ENCODE measurements at regions not wholly inside any gene's neighbourhood (a gene's known extent, or its start where the extent isn't known, plus 50 kb on each side); places are given as distances from the start of the nearest gene placed in this dataset.

GRCh38 chr16:55954906-55955305 lies 79.7 kb upstream of the CES5A start:
- Mint-ChIP-seq H3K4me1 (no peaks in the 10 kb centered on the region), H3K27ac (no peak overlapping the region), H3K27me3 (peaks cover 10 to 19% of the 10 kb centered on the region in 2 donors), H3K36me3 (no peaks in the 10 kb centered on the region), H3K4me3 (no peak overlapping the region), H3K9me3 (peaks cover 3 to 10% (median 9%) of the 10 kb centered on the region in 3 donors)
- Histone ChIP-seq H3K36me3 (ENCODE audit: control insufficient read depth in 2 of 2, extremely low read depth in 1 of 2, insufficient read depth in 1 of 2, low read length in 1 of 2) (no peaks in the 10 kb centered on the region), H3K27ac (ENCODE audit: low read length) (no peak overlapping the region), H3K9me3 (no peaks in the 10 kb centered on the region), H3K4me1 (ENCODE audit: control insufficient read depth in 1 of 2, extremely low read depth in 1 of 2, insufficient read depth in 2 of 2, low read length in 2 of 2) (no peaks in the 10 kb centered on the region), H3K4me3 (ENCODE audit: control insufficient read depth in 1 of 2, extremely low read depth in 1 of 2, low read length in 1 of 2) (no peak overlapping the region), H3K27me3 (replicated peaks in 1 of 2; ENCODE audit: control insufficient read depth in 2 of 2, extremely low read depth in 1 of 2, insufficient read depth in 2 of 2, low read length in 1 of 2) (no peaks in the 10 kb centered on the region)
- ChIA-PET POLR2A (no interaction called here), CTCF (interaction anchor here (1.1 to 1.5 kb wide), 3 partner anchors 11 to 460 kb away, joined by 3 to 5 read pairs (median 3); no protein-coding TSS in a partner anchor)
- ATAC-seq (replicated peaks in 1 of 4) (no peak), DNase-seq (no peak)
- 88% methylated on average over 1 of the region's 2 CpGs for WGBS (ENCODE audit: insufficient coverage)

DNA sequence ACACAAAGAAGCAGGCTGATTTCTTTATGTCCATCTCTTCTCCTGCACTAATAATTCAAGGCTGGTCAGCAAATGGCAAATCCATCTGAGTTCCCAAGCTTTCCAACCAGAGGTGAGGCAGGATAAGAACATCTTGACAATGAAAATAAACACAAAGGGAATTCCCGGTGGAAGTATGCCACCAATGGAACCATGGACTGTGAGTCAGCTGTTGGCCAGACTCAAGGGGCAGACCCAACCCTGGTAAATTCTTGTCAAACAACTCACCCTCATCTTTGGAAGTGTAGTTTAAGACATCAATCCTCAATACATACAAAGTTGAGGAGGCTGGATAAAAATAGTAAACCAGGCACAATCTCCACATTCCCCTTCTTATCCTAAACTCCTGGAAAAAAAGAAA lies 74.3 kb upstream of the CES5A start:
- ChIA-PET CTCF (no interaction called here), POLR2A (no interaction called here)
- no peak overlapping the region for H3K27ac Mint-ChIP-seq
- Histone ChIP-seq H3K4me1 (ENCODE audit: control insufficient read depth in 1 of 2, extremely low read depth in 1 of 2, insufficient read depth in 2 of 2, low read length in 2 of 2) (peaks cover 0 to 1% of the 10 kb centered on the region in 2 experiments), H3K27me3 (replicated peaks in 1 of 2; ENCODE audit: control insufficient read depth in 2 of 2, extremely low read depth in 1 of 2, insufficient read depth in 2 of 2, low read length in 1 of 2) (peaks cover 0 to 12% of the 10 kb centered on the region in 2 experiments), H3K4me3 (ENCODE audit: control insufficient read depth in 1 of 2, extremely low read depth in 1 of 2, low read length in 1 of 2) (no peak overlapping the region), H3K27ac (ENCODE audit: low read length) (no peak overlapping the region), H3K36me3 (ENCODE audit: control insufficient read depth in 2 of 2, extremely low read depth in 1 of 2, insufficient read depth in 1 of 2, low read length in 1 of 2) (no peaks in the 10 kb centered on the region), H3K9me3 (no peaks in the 10 kb centered on the region)
- DNase-seq, result no peak
- H3K4me1 Mint-ChIP-seq, result no peaks in the 10 kb centered on the region
- peaks cover 47 to 48% of the 10 kb centered on the region in 2 donors for H3K27me3 Mint-ChIP-seq
- no peaks in the 10 kb centered on the region for H3K36me3 Mint-ChIP-seq
- no peak for ATAC-seq (replicated peaks in 1 of 4)
- no CpG with 5 or more reads among the region's 1 CpG for WGBS (ENCODE audit: insufficient coverage)
- no peak overlapping the region for H3K4me3 Mint-ChIP-seq
- H3K9me3 Mint-ChIP-seq, result peaks cover 0 to 6% (median 4%) of the 10 kb centered on the region in 3 donors

- Histone ChIP-seq H3K36me3 (ENCODE audit: control insufficient read depth in 2 of 2, extremely low read depth in 1 of 2, insufficient read depth in 1 of 2, low read length in 1 of 2) (no peaks in the 10 kb centered on the region), H3K4me1 (ENCODE audit: control insufficient read depth in 1 of 2, extremely low read depth in 1 of 2, insufficient read depth in 2 of 2, low read length in 2 of 2) (peaks cover 0 to 4% of the 10 kb centered on the region in 2 experiments), H3K27ac (ENCODE audit: low read length) (no peak overlapping the region), H3K9me3 (no peaks in the 10 kb centered on the region), H3K27me3 (replicated peaks in 1 of 2; ENCODE audit: control insufficient read depth in 2 of 2, extremely low read depth in 1 of 2, insufficient read depth in 2 of 2, low read length in 1 of 2) (peaks cover 0 to 16% of the 10 kb centered on the region in 2 experiments), H3K4me3 (ENCODE audit: control insufficient read depth in 1 of 2, extremely low read depth in 1 of 2, low read length in 1 of 2) (no peak overlapping the region)
- Mint-ChIP-seq H3K27ac (no peak overlapping the region), H3K27me3 (peaks cover 49 to 50% of the 10 kb centered on the region in 2 donors), H3K4me1 (no peaks in the 10 kb centered on the region), H3K36me3 (no peaks in the 10 kb centered on the region), H3K4me3 (no peak overlapping the region), H3K9me3 (peaks cover 0 to 6% (median 4%) of the 10 kb centered on the region in 3 donors)
- ATAC-seq (replicated peaks in 1 of 4) (no peak), DNase-seq (no peak)
- WGBS (ENCODE audit: insufficient coverage), result 20% methylated on average over 1 of the region's 6 CpGs
- CTCF ChIA-PET, result interaction anchor here in 1 of 2 donors (0.9 kb wide), 1 partner anchor 370 kb away, joined by 3 read pairs; no protein-coding TSS in a partner anchor
- POLR2A ChIA-PET, result no interaction called here
Observed at GRCh38 chr16:55948230-55948629, 73.1 kb upstream of the CES5A start.

GRCh38 chr16:55947366-55947765 lies 72.2 kb upstream of the CES5A start:
- Mint-ChIP-seq H3K4me3 (no peak overlapping the region), H3K9me3 (peaks cover 0 to 6% (median 4%) of the 10 kb centered on the region in 3 donors), H3K4me1 (no peaks in the 10 kb centered on the region), H3K36me3 (no peaks in the 10 kb centered on the region), H3K27ac (no peak overlapping the region), H3K27me3 (peaks cover 49 to 50% of the 10 kb centered on the region in 2 donors)
- DNase-seq, result no peak
- H3K4me3 ChIP-seq (ENCODE audit: control insufficient read depth in 1 of 2, extremely low read depth in 1 of 2, low read length in 1 of 2), result no peak overlapping the region
- no peaks in the 10 kb centered on the region for H3K36me3 ChIP-seq (ENCODE audit: control insufficient read depth in 2 of 2, extremely low read depth in 1 of 2, insufficient read depth in 1 of 2, low read length in 1 of 2)
- ATAC-seq (replicated peaks in 1 of 4), result no peak
- POLR2A ChIA-PET, result no interaction called here
- 88% methylated on average over 1 of the region's 1 CpG for WGBS (ENCODE audit: insufficient coverage)
- no peaks in the 10 kb centered on the region for H3K9me3 ChIP-seq
- H3K27ac ChIP-seq (ENCODE audit: low read length), result no peak overlapping the region
- H3K4me1 ChIP-seq (ENCODE audit: control insufficient read depth in 1 of 2, extremely low read depth in 1 of 2, insufficient read depth in 2 of 2, low read length in 2 of 2), result peaks cover 0 to 4% of the 10 kb centered on the region in 2 experiments
- CTCF ChIA-PET, result no interaction called here
- H3K27me3 ChIP-seq (replicated peaks in 1 of 2; ENCODE audit: control insufficient read depth in 2 of 2, extremely low read depth in 1 of 2, insufficient read depth in 2 of 2, low read length in 1 of 2), result peaks cover 0 to 16% of the 10 kb centered on the region in 2 experiments

DNA sequence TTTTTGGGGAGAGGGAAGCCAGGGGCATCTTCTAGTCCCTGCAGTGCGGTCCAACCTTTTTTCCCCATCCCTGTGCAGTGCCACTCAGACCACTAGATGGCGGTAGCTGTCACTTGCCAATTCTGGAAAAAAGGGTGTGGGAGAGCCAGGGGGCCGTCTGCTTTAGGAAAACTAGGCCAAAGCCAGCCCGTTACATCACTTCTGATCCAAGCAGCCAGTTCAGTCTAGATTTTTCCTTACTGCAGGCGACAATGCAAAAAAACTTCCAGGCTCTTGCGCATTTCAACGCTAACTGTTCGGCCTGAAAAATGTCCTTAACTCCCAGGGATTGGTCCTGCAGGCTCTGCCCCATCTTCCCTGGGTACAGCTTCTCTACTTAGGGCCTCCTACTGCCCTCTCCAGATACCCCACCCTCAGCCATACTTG lies 69.2 kb upstream of the CES5A start:
- H3K36me3 Mint-ChIP-seq, result no peaks in the 10 kb centered on the region
- H3K4me1 Mint-ChIP-seq, result no peaks in the 10 kb centered on the region
- peaks cover 0 to 4% of the 10 kb centered on the region in 2 experiments for H3K4me1 ChIP-seq (ENCODE audit: control insufficient read depth in 1 of 2, extremely low read depth in 1 of 2, insufficient read depth in 2 of 2, low read length in 2 of 2)
- DNase-seq (peak in 27 of 35 experiments; percentile 3 to 67 (median 27)), ATAC-seq (replicated peaks in 1 of 4) (peak in 1 of 4 experiments; percentile 65)
- peaks cover 0 to 16% of the 10 kb centered on the region in 2 experiments for H3K27me3 ChIP-seq (replicated peaks in 1 of 2; ENCODE audit: control insufficient read depth in 2 of 2, extremely low read depth in 1 of 2, insufficient read depth in 2 of 2, low read length in 1 of 2)
- H3K27me3 Mint-ChIP-seq, result peaks cover 46 to 57% of the 10 kb centered on the region in 2 donors
- WGBS (ENCODE audit: insufficient coverage), result 48% methylated on average over 7 of the region's 8 CpGs
- H3K4me3 ChIP-seq (ENCODE audit: control insufficient read depth in 1 of 2, extremely low read depth in 1 of 2, low read length in 1 of 2), result no peak overlapping the region
- H3K27ac Mint-ChIP-seq, result no peak overlapping the region
- no peak overlapping the region for H3K27ac ChIP-seq (ENCODE audit: low read length)
- ChIA-PET CTCF (interaction anchor here (0.6 to 3.0 kb wide), 6 partner anchors 10 to 375 kb away, joined by 3 to 28 read pairs (median 4); no protein-coding TSS in a partner anchor), POLR2A (no interaction called here)
- H3K9me3 ChIP-seq, result no peaks in the 10 kb centered on the region
- peaks cover 0 to 7% (median 3%) of the 10 kb centered on the region in 3 donors for H3K9me3 Mint-ChIP-seq
- no peaks in the 10 kb centered on the region for H3K36me3 ChIP-seq (ENCODE audit: control insufficient read depth in 2 of 2, extremely low read depth in 1 of 2, insufficient read depth in 1 of 2, low read length in 1 of 2)
- no peak overlapping the region for H3K4me3 Mint-ChIP-seq

DNA sequence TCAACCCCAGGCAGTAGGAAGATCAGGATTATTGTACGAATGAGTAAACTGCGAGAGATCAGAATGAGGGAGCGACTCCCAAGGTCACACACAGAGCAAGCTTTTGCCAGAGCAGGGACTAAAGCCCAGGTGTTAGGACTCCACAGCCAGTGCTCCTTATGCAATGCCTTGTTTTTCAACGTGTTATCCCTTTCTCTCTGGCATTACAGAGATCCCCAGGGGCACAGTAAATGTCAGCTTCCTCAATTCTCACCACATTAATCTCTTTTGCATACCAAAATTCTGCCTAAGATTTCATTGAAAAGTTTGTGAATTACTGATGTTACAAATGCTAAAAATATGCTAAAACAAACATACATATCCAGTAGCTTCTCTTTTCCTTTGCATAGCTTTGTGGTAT lies 68.1 kb upstream of the CES5A start:
- Mint-ChIP-seq H3K4me1 (no peaks in the 10 kb centered on the region), H3K27ac (no peak overlapping the region), H3K27me3 (peaks cover 42 to 52% of the 10 kb centered on the region in 2 donors), H3K36me3 (no peaks in the 10 kb centered on the region), H3K4me3 (no peak overlapping the region), H3K9me3 (peaks cover 0 to 7% (median 3%) of the 10 kb centered on the region in 3 donors)
- H3K27me3 ChIP-seq (replicated peaks in 1 of 2; ENCODE audit: control insufficient read depth in 2 of 2, extremely low read depth in 1 of 2, insufficient read depth in 2 of 2, low read length in 1 of 2), result peaks cover 0 to 10% of the 10 kb centered on the region in 2 experiments
- WGBS (ENCODE audit: insufficient coverage), result 56% methylated on average over 3 of the region's 4 CpGs
- DNase-seq, result no peak
- H3K27ac ChIP-seq (ENCODE audit: low read length), result no peak overlapping the region
- H3K9me3 ChIP-seq, result no peaks in the 10 kb centered on the region
- H3K36me3 ChIP-seq (ENCODE audit: control insufficient read depth in 2 of 2, extremely low read depth in 1 of 2, insufficient read depth in 1 of 2, low read length in 1 of 2), result no peaks in the 10 kb centered on the region
- no peak overlapping the region for H3K4me3 ChIP-seq (ENCODE audit: control insufficient read depth in 1 of 2, extremely low read depth in 1 of 2, low read length in 1 of 2)
- ATAC-seq (replicated peaks in 1 of 4), result no peak
- ChIA-PET POLR2A (no interaction called here), CTCF (interaction anchor here (0.6 to 3.0 kb wide), 6 partner anchors 11 to 378 kb away, joined by 3 to 28 read pairs (median 5); no protein-coding TSS in a partner anchor)
- H3K4me1 ChIP-seq (ENCODE audit: control insufficient read depth in 1 of 2, extremely low read depth in 1 of 2, insufficient read depth in 2 of 2, low read length in 2 of 2), result peaks cover 0 to 4% of the 10 kb centered on the region in 2 experiments
